A673 (cell line): ENCODE measurements at regions not wholly inside any gene's neighbourhood (a gene's known extent, or its start where the extent isn't known, plus 50 kb on each side); places are given as distances from the start of the nearest gene placed in this dataset.

Experiments used
- BruUV-seq: library from RNA; stranded (reverse); fragments of 400-500 nt; replicated peaks from 2 replicates; lab custom pipeline; 2021; lab: Mats Ljungman, UMichigan
- CTCF ChIA-PET: fragments of 300-600 bp; sonication (Branson Sonifier 250); formaldehyde crosslinking; loops from one replicate; lab custom pipeline; 2022; ENCODE audit warnings: antibody characterized with exemption; lab: Charles Lee
- POLR2A ChIA-PET: fragments of 300-600 bp; sonication (Branson Sonifier 250); formaldehyde crosslinking; loops from one replicate; lab custom pipeline; 2022; ENCODE audit warnings: antibody characterized with exemption; ENCODE audit not compliant: low non-redundant PET; lab: Charles Lee
- DNase-seq: peaks from one replicate; pipeline ENCODE4 v3.0.0-alpha.2; 2015; ENCODE audit warnings: low spot score
- H3K27ac ChIP-seq: fragments of 200-600 bp; sonication (generic); 2 replicates; pipeline ENCODE4 v1.5.1; 2016; ENCODE audit warnings: mixed run types, low read depth, mild to moderate bottlenecking, mixed read lengths, antibody characterized with exemption, low read length; ENCODE audit not compliant: poor library complexity, severe bottlenecking
- H3K27me3 ChIP-seq: fragments of 200-600 bp; sonication (generic); replicated peaks from 2 replicates; pipeline ENCODE4 v1.6.1; 2017; ENCODE audit warnings: mixed run types, low read depth, mild to moderate bottlenecking, mixed read lengths, antibody characterized with exemption, low read length; ENCODE audit not compliant: insufficient read depth, poor library complexity
- H3K36me3 ChIP-seq: fragments of 200-600 bp; sonication (generic); 2 replicates; pipeline ENCODE4 v1.6.1; 2016; ENCODE audit warnings: mixed run types, mild to moderate bottlenecking, mixed read lengths, antibody characterized with exemption, low read length; ENCODE audit not compliant: insufficient read depth, poor library complexity, severe bottlenecking
- H3K4me1 ChIP-seq: fragments of 200-600 bp; sonication (generic); 2 replicates; pipeline ENCODE4 v1.6.1; 2017; ENCODE audit warnings: mixed run types, mild to moderate bottlenecking, mixed read lengths, antibody characterized with exemption, low read length; ENCODE audit not compliant: insufficient read depth, poor library complexity, severe bottlenecking
- H3K4me3 ChIP-seq: fragments of 200-600 bp; sonication (generic); 2 replicates; pipeline ENCODE4 v1.5.1; 2016; ENCODE audit warnings: low read depth, mixed run types, mild to moderate bottlenecking, mixed read lengths, low read length; ENCODE audit not compliant: poor library complexity, severe bottlenecking
- H3K9me3 ChIP-seq: fragments of 200-600 bp; sonication (generic); 2 replicates; pipeline ENCODE4 v1.6.1; 2016; ENCODE audit warnings: mixed run types, low read depth, mild to moderate bottlenecking, mixed read lengths, antibody characterized with exemption, low read length; ENCODE audit not compliant: poor library complexity, severe bottlenecking
- CTCF ChIP-seq: fragments of 300-800, 200-600 bp; sonication (generic); conservative IDR thresholded peaks from 2 replicates; pipeline ENCODE4 v1.5.1; 2017; ENCODE audit warnings: low read depth, mild to moderate bottlenecking, antibody characterized with exemption, low read length, moderate library complexity, mixed read lengths
- EZH2 ChIP-seq: fragments of 200-600 bp; sonication (generic); IDR thresholded peaks from 2 replicates; pipeline ENCODE4 v1.6.1; 2017; ENCODE audit warnings: borderline replicate concordance, low read depth, mild to moderate bottlenecking, mixed read lengths, antibody characterized with exemption, low read length; ENCODE audit not compliant: poor library complexity, severe bottlenecking
- intact Hi-C: fragments of 100-400 bp; cut with micrococcal nuclease; formaldehyde crosslinking; loops from one replicate; pipeline ENCODE4 v1.10.0; 2022; ENCODE audit not compliant: unreplicated experiment

GRCh38 chrX:26722666-26723428 lies 506.9 kb downstream of the MAGEB5 start:
- no peaks in the 10 kb centered on the region for H3K27me3 ChIP-seq
- POLR2A ChIA-PET: no interaction called here
- TF ChIP-seq EZH2 (no peak), CTCF (no peak)
- CTCF ChIA-PET: no interaction called here
- no peak overlapping the region for H3K27ac ChIP-seq
- no peaks in the 10 kb centered on the region for H3K36me3 ChIP-seq
- DNase-seq: no peak
- BruUV-seq: no TSS peak
- intact Hi-C loops: no loop called here
- no peak overlapping the region for H3K4me3 ChIP-seq
- no peaks in the 10 kb centered on the region for H3K4me1 ChIP-seq
- H3K9me3 ChIP-seq: no peaks in the 10 kb centered on the region

- intact Hi-C loops: no loop called here
- no TSS peak for BruUV-seq
- DNase-seq: no peak
- ChIA-PET POLR2A (no interaction called here), CTCF (no interaction called here)
- Histone ChIP-seq H3K27ac (no peak overlapping the region), H3K4me3 (no peak overlapping the region), H3K9me3 (no peaks in the 10 kb centered on the region), H3K4me1 (no peaks in the 10 kb centered on the region), H3K36me3 (no peaks in the 10 kb centered on the region), H3K27me3 (no peaks in the 10 kb centered on the region)
- no peak for TF ChIP-seq EZH2
- no peak for TF ChIP-seq CTCF
Observed at GRCh38 chrX:26672571-26672970, 456.6 kb downstream of the MAGEB5 start.

GRCh38 chrX:26670521-26670920 lies 454.6 kb downstream of the MAGEB5 start:
- no peak for DNase-seq
- Histone ChIP-seq H3K27me3 (no peaks in the 10 kb centered on the region), H3K36me3 (no peaks in the 10 kb centered on the region), H3K27ac (no peak overlapping the region), H3K9me3 (no peaks in the 10 kb centered on the region), H3K4me3 (no peak overlapping the region), H3K4me1 (no peaks in the 10 kb centered on the region)
- BruUV-seq: no TSS peak
- intact Hi-C loops: no loop called here
- POLR2A ChIA-PET: no interaction called here
- TF ChIP-seq EZH2 (no peak), CTCF (no peak)
- CTCF ChIA-PET: no interaction called here
